Pancreas (tissue), 10 donors: ENCODE measurements at regions not wholly inside any gene's neighbourhood (a gene's known extent, or its start where the extent isn't known, plus 50 kb on each side); places are given as distances from the start of the nearest gene placed in this dataset.
"Not testable (repeated sequence)": the region's sequence is repeated elsewhere in the genome, so short reads cannot be mapped to it uniquely, and the experiment has no call there.

Source experiments
- ATAC-seq, 4 donors: fragments of 200-7000 bp; cut with Tn5 transposase; one replicate each; pipeline versions ENCODE4 v1.8.0 to v1.9.1; 2020; ENCODE audit warnings: mild to moderate bottlenecking in 4 of 4, moderate library complexity in 4 of 4
- DNase-seq, 6 donors: peaks; one replicate each; pipeline ENCODE4 v3.0.0-alpha.2; 2020
- FAIRE-seq: peaks from 2 replicates; lab custom pipeline; 2012; peaks lifted over from hg19 to GRCh38; lab: Jason Lieb, UNC
- H3K27ac ChIP-seq, 4 donors: fragments of 200-600 bp; sonication (generic); 1 replicate in 3 of 4; 2 replicates in 1 of 4; pipeline versions ENCODE4 v1.5.0 to v1.8.0; 2020
- H3K27me3 ChIP-seq, 4 donors: fragments of 200-600 bp; one replicate each; pipeline ENCODE4 v1.8.0; 2021
- H3K36me3 ChIP-seq, 3 donors: fragments of 200-600 bp; sonication (generic) in 1 of 3; one replicate each; pipeline versions ENCODE4 v1.5.0 to v1.8.0; 2020 to 2021
- H3K4me1 ChIP-seq, 3 donors: fragments of 200-600 bp; one replicate each; pipeline ENCODE4 v1.8.0; 2021
- H3K4me3 ChIP-seq, 4 donors: fragments of 200-600 bp; sonication (generic) in 2 of 4; one replicate each; pipeline versions ENCODE4 v1.5.0 to v1.8.0; 2020 to 2021
- H3K9me3 ChIP-seq, 4 donors: fragments of 200-600 bp; one replicate each; pipeline ENCODE4 v1.8.0; 2021
- CTCF ChIP-seq, 4 donors: fragments of 200-600 bp; sonication (generic) in 3 of 4; IDR thresholded peaks; one replicate each; pipeline versions ENCODE4 v1.5.0 to v1.8.0; 2021; ENCODE audit warnings: antibody characterized with exemption in 4 of 4
- WGBS, 2 donors: extraction: QIAGEN DNeasy Blood & Tissue Kit; methylation state at CpG; one replicate each; pipeline ENCODE4 v1.1.7; 2013; 5-methylcytosine and 5-hydroxymethylcytosine counted together
- intact Hi-C, 3 donors: fragments of 100-400 bp; cut with DNase I; formaldehyde crosslinking; loops; one replicate each; pipeline versions ENCODE4 v1.11.1 to v1.14.2; 2022
- donor health status: healthy with polysubstance abuse.
- donor health status: DM: no; HTN: no; CAD: no; lungs with moderate emphysema.
- donor health status: DM: no; HTN: no; CAD: no.
- donor health status: control.
- donor health status: control.
- donor health status: Bipolar disorder and iron deficiency.
- donor health status: DM: yes; HTN: yes; CAD: no.
- donor health status: DM: no; HTN: no; CAD: no.
- donor health status: DM: no; HTN: no; CAD: no.
- donor health status: DM: yes; HTN: yes; CAD: no.

DNA sequence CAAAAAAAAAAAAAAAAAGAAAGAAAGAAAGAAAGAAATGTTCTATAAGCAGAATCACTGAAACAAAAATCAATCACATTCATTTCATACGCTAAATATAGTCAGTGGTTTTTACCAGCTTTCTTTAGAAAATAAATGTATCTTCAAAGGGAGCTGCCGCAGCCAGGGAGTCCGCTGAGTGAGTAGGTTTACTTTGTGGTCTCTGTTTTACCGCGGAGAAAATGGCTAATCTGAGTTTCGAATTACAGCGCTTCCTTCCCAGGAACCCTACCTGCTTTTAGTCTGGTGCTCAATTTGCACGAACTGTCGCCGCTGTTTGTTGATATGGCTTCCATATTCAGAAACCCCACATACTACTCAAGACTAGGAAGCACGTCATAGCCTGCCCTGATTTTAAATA is 102.4 kb downstream of the TFAP2A start:
- 40 to 47% methylated on average over 11 of the region's 11 CpGs for WGBS, 2 donors
- Histone ChIP-seq H3K36me3 (no peaks in the 10 kb centered on the region), H3K4me3 (no peak overlapping the region), H3K9me3 (no peaks in the 10 kb centered on the region), H3K4me1 (no peaks in the 10 kb centered on the region), H3K27me3 (peaks cover 0 to 16% (median 0%) of the 10 kb centered on the region in 4 donors), H3K27ac (no peak overlapping the region)
- TF ChIP-seq CTCF (IDR thresholded peaks at IDR 0.05) = no peak
- DNase-seq = no peak
- intact Hi-C loops = no loop called here
- no peak for FAIRE-seq
- no peak for ATAC-seq

DNA sequence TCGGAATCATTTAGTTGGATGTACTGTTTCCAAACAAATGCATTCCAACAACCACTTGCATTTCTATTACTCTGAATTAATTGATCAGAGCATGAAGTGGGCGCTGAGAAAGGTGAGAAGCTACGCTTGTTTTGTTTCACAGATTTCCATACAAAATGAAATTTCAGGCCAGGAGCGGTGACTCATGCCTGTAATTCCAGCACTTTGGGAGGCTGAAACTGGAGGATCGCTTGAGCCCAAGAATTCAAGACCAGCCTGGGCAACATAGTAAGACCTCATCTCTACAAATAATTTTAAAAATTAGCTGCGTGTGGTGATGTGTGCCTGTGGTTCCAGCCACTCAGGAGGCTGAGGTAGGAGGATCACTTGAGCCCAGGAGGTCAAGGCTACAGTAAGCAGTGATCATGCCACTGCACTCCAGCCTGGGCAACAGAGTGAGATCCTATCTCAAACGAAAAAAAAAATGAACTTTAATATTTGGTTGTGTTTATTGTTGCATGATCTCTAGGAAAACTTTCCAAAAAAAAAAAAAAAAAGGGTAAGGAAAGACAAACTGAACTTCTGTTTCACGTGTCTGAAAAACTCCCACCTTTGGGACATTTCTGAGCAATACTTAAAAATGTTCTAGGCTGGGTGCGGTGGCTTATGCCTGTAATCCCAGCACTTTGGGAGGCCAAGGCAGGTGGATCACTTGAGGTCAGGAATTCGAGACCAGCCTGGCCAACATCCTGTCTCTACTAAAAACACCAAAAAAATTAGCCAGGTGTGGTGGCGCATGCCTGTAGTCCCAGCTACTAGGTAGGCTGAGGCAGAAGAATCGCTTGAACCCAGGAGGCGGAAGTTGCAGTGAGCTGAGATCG is 103.1 kb downstream of the TFAP2A start:
- intact Hi-C loops, ATAC-seq, H3K27ac ChIP-seq, H3K36me3 ChIP-seq, H3K4me3 ChIP-seq, H3K4me1 ChIP-seq, FAIRE-seq, H3K9me3 ChIP-seq, DNase-seq: not testable (repeated sequence)
- H3K27me3 ChIP-seq = peaks cover 0 to 12% (median 0%) of the 10 kb centered on the region in 4 donors
- 74 to 80% methylated on average over 14 of the region's 14 CpGs for WGBS, 2 donors

DNA sequence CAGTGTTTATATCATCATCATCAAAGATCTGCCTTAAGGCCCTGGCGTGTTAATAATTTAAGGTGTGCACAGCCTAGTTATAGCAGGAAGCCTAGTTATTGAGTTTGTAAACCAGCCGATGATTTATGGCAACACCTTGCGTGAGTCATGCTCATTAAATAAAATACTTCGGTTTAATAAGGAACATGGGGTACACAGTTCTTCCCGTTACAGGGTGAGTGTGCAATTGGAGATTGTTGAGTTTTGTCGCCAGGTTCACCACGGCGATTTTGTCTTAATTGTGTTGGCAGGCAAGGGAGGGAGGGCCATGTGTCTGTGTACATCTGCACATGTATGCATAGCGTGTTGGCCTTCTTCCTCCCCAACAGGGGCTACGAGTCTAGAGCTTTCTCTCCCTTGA is 104.0 kb downstream of the TFAP2A start:
- no peak for DNase-seq
- no peak for FAIRE-seq
- WGBS, 2 donors = 32 to 39% methylated on average over 10 of the region's 10 CpGs
- no peak overlapping the region for H3K4me3 ChIP-seq
- H3K27me3 ChIP-seq = peaks cover 0 to 12% (median 0%) of the 10 kb centered on the region in 4 donors
- H3K4me1 ChIP-seq = no peaks in the 10 kb centered on the region
- TF ChIP-seq CTCF (IDR thresholded peaks at IDR 0.05) = no peak
- H3K36me3 ChIP-seq = no peaks in the 10 kb centered on the region
- peak; percentile 32 to 71 (median 56) for ATAC-seq
- intact Hi-C loops = no loop called here
- H3K27ac ChIP-seq = no peak overlapping the region
- no peaks in the 10 kb centered on the region for H3K9me3 ChIP-seq

GRCh38 chr6:10310330-10310653 is 104.6 kb downstream of the TFAP2A start:
- Histone ChIP-seq H3K27ac (no peak overlapping the region), H3K4me3 (no peak overlapping the region), H3K36me3 (no peaks in the 10 kb centered on the region), H3K9me3 (no peaks in the 10 kb centered on the region), H3K4me1 (no peaks in the 10 kb centered on the region), H3K27me3 (peaks cover 0 to 8% (median 0%) of the 10 kb centered on the region in 4 donors)
- no peak for TF ChIP-seq CTCF (IDR thresholded peaks at IDR 0.05)
- FAIRE-seq (no peak), DNase-seq (no peak), ATAC-seq (no peak)
- 47 to 67% methylated on average over 4 of the region's 4 CpGs for WGBS, 2 donors
- intact Hi-C loops = no loop called here

DNA sequence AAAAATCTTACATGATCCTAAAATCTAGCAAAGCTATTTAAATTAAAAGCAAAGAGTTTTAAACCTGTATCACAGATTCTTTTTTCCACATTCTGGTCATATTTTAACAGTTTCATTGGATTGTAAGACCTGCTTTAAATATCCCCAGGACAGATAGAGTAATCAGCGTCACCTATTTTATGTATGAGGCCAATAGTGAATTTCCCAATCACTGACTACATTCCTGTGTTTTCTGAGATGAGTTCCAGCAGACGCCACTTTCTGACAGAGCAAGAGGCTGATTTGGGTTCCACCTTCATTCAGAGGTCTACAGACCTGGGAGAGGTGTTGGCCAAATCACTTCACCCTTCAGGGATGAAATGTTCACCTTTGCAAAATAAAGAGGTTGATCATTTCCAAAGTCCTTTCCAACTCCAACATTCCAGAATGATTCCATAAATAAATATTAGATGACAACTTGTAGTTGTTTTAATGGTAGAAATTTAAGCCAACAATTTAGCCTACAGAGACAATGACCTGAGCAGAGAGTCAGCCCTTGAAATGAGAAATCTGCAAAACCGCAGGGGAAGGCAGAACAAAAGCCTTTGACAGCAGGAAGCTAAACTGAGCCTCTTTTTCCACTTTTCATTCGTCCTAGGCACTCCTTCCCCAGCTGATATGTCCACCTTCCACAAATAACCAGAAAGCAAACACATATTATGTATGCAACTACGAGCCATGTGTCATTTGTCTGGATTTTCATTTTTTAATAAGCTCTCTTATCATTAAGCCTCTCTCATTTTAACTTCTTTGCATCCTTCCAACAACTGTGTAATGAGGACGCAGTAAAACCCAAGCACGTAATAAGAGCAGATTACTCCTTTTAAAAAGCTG is 105.2 kb downstream of the TFAP2A start:
- WGBS, 2 donors = 40 to 51% methylated on average over 7 of the region's 7 CpGs
- no peak for TF ChIP-seq CTCF (IDR thresholded peaks at IDR 0.05)
- Histone ChIP-seq H3K27ac (no peak overlapping the region), H3K4me3 (no peak overlapping the region), H3K27me3 (peaks cover 0 to 6% (median 0%) of the 10 kb centered on the region in 4 donors), H3K4me1 (no peaks in the 10 kb centered on the region), H3K36me3 (no peaks in the 10 kb centered on the region), H3K9me3 (no peaks in the 10 kb centered on the region)
- intact Hi-C loops = no loop called here
- ATAC-seq (no peak), FAIRE-seq (no peak), DNase-seq (no peak)
